ENCODE measurements at regions not wholly inside any gene's neighbourhood (a gene's known extent, or its start where the extent isn't known, plus 50 kb on each side); places are given as distances from the start of the nearest gene placed in this dataset.

DNA sequence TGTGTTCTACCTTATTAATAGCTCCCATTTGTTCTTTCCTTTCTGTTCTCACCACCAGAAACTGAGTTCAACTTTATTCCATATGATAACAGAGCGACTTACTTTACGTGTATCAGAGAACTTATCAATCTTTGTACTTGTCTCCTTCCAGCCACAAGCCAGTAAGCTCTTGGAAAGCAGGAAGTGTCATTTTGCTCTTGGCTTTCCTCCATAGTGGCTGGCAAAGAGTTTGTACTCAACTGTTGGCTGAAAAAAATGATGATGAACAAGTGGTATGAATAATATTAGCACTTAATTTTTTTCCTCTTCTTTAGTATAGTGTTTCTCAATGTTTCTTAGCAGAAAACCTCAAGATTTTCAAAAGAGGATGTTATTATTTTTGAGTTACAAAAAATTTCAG is 182.4 kb upstream of the TOM1L1 start:
- no peak for TF ChIP-seq CTCF (IDR thresholded peaks at IDR 0.05; ENCODE audit: poor library complexity, severe bottlenecking)
- TF ChIP-seq EZH2 (IDR thresholded peaks at IDR 0.05; ENCODE audit: borderline replicate concordance, insufficient read depth, low read length, poor library complexity, severe bottlenecking) = no peak
- no peak for TF ChIP-seq EP300 (conservative IDR thresholded peaks at IDR 0.05; ENCODE audit: poor library complexity, severe bottlenecking)
- TF ChIP-seq POLR2AphosphoS5 (IDR thresholded peaks at IDR 0.05) = no peak
